K562 (cell line): ENCODE measurements at regions not wholly inside any gene's neighbourhood (a gene's known extent, or its start where the extent isn't known, plus 50 kb on each side); places are given as distances from the start of the nearest gene placed in this dataset.

Experiments
- ATAC-seq: fragments of 200-7000 bp; cut with Tn5 transposase; 3 replicates; pipeline ENCODE4 v1.9.1; 2020; ENCODE audit warnings: moderate library complexity
- BruUV-seq: library from RNA; stranded (reverse); fragments of 400-500 nt; replicated peaks from 2 replicates; lab custom pipeline; 2021; lab: Mats Ljungman, UMichigan
- CTCF ChIA-PET: fragments of 300-600 bp; formaldehyde crosslinking; extraction: SDS; loops from one replicate; lab custom pipeline; 2021; ENCODE audit warnings: low intra/inter-chr PET ratio; lab: Yijun Ruan, JAX
- POLR2A ChIA-PET: fragments of 300-600, 350-650 bp; sonication (Branson Sonifier 250); formaldehyde crosslinking; extraction: SDS; loops from one replicate; lab custom pipeline; 2021; ENCODE audit warnings: antibody characterized with exemption, inconsistent platforms; lab: Yijun Ruan, JAX
- DNase-seq, 4 experiments: peaks; one replicate each; pipeline versions ENCODE4 v3.0.0 to v3.0.0-alpha.2; 2011 to 2018; ENCODE audit warnings: low spot score in 3 of 4, mixed read lengths in 3 of 4; ENCODE audit errors: extremely low read depth in 1 of 4
- FAIRE-seq: peaks from 2 replicates; lab custom pipeline; 2011; peaks lifted over from hg19 to GRCh38; lab: Jason Lieb, UNC
- H2AFZ ChIP-seq: 2 replicates; pipeline ENCODE4 v1.6.0; 2011; ENCODE audit warnings: low read depth, low read length, control low read depth, inconsistent platforms
- H3K27ac ChIP-seq: fragments of 200-600 bp; 3 replicates; pipeline ENCODE4 v1.8.0; 2011; ENCODE audit warnings: low read depth, mild to moderate bottlenecking, control low read depth, inconsistent platforms, low read length, moderate library complexity, mixed read lengths; ENCODE audit errors: extremely low read depth
- H3K27me3 ChIP-seq, 2 experiments: fragments of 300-600 bp in 1 of 2; 2 replicates in 1 of 2; 3 replicates in 1 of 2; pipeline versions ENCODE4 v1.6.0 to v1.8.0; 2011; ENCODE audit warnings: inconsistent platforms in 2 of 2, low read length in 2 of 2, mild to moderate bottlenecking in 1 of 2, mixed read lengths in 1 of 2, moderate library complexity in 1 of 2; ENCODE audit not compliant: control insufficient read depth in 2 of 2, insufficient read depth in 2 of 2
- H3K36me3 ChIP-seq: fragments of 300-600 bp; 3 replicates; pipeline ENCODE4 v1.8.0; 2011; ENCODE audit warnings: mild to moderate bottlenecking, low read length, inconsistent platforms; ENCODE audit not compliant: control insufficient read depth, insufficient read depth
- H3K4me1 ChIP-seq, 2 experiments: fragments of 200-600 bp in 1 of 2; replicated peaks in 1 of 2; 2 replicates in 1 of 2; 3 replicates in 1 of 2; pipeline versions ENCODE4 v1.5.1 to v1.8.0; 2011; ENCODE audit warnings: inconsistent platforms in 2 of 2, low read length in 2 of 2, mild to moderate bottlenecking in 1 of 2, mixed read lengths in 1 of 2, moderate library complexity in 1 of 2; ENCODE audit not compliant: control insufficient read depth in 2 of 2, insufficient read depth in 2 of 2
- H3K4me2 ChIP-seq: 2 replicates; pipeline ENCODE4 v1.6.1; 2011; ENCODE audit warnings: low read length, control low read depth, inconsistent platforms, mixed read lengths; ENCODE audit not compliant: insufficient read depth
- H3K4me3 ChIP-seq: fragments of 200-600 bp; sonication (generic), shearing (Covaris generic); 2 replicates; pipeline ENCODE4 v1.5.1; 2016; ENCODE audit warnings: control low read depth, inconsistent platforms
- H3K79me2 ChIP-seq: fragments of 200-600 bp; 3 replicates; pipeline ENCODE4 v1.8.0; 2011; ENCODE audit warnings: low read length, inconsistent platforms; ENCODE audit not compliant: control insufficient read depth, insufficient read depth
- H3K9ac ChIP-seq, 2 experiments: 2 replicates each; pipeline versions ENCODE4 v1.6.0 to v1.6.1; 2011; ENCODE audit warnings: low read depth in 2 of 2, low read length in 2 of 2, control low read depth in 1 of 2, inconsistent platforms in 1 of 2, mild to moderate bottlenecking in 1 of 2, mixed read lengths in 1 of 2; ENCODE audit not compliant: insufficient read depth in 1 of 2
- H3K9me1 ChIP-seq: one replicate; pipeline ENCODE4 v1.6.0; 2011; ENCODE audit warnings: inconsistent platforms, mild to moderate bottlenecking, low read length, moderate library complexity; ENCODE audit not compliant: control insufficient read depth, insufficient read depth
- H3K9me3 ChIP-seq: replicated peaks from 2 replicates; pipeline ENCODE4 v1.5.1; 2011; ENCODE audit warnings: low read depth, low read length, inconsistent platforms; ENCODE audit not compliant: control insufficient read depth, insufficient read depth
- H4K20me1 ChIP-seq: replicated peaks from 2 replicates; pipeline ENCODE4 v1.6.1; 2011; ENCODE audit warnings: low read length, inconsistent platforms, mixed read lengths; ENCODE audit not compliant: control insufficient read depth, insufficient read depth
- CBX5 ChIP-seq: IDR thresholded peaks from 2 replicates; pipeline ENCODE4 v1.6.1; 2014; ENCODE audit warnings: low read depth, borderline replicate concordance
- GATA2 ChIP-seq: sonication (generic); formaldehyde crosslinking; IDR thresholded peaks from 2 replicates; pipeline ENCODE4 v1.4.0; 2020; ENCODE audit warnings: mild to moderate bottlenecking, missing genetic modification reagents
- GTF2F1 ChIP-seq: IDR thresholded peaks from 2 replicates; pipeline ENCODE4 v1.6.1; 2011; ENCODE audit warnings: low read depth, low read length, improper control_type of control experiment
- HOMEZ ChIP-seq: fragments of 250-450 bp; sonication (Bioruptor Pico); IDR thresholded peaks from 2 replicates; pipeline ENCODE4 v1.4.0; 2020; ENCODE audit warnings: mild to moderate bottlenecking, moderate library complexity
- SMARCB1 ChIP-seq: IDR thresholded peaks from 2 replicates; pipeline ENCODE4 v1.6.1; 2011; ENCODE audit warnings: improper control_type of control experiment, low read depth; ENCODE audit not compliant: insufficient read length
- THAP12 ChIP-seq: fragments of 250-450 bp; sonication (Bioruptor Pico); IDR thresholded peaks from 2 replicates; pipeline ENCODE4 v1.9.0; 2021; ENCODE audit warnings: mild to moderate bottlenecking, inconsistent platforms
- TSHZ1 ChIP-seq: fragments of 250-450 bp; sonication (Bioruptor Pico); IDR thresholded peaks from 2 replicates; pipeline ENCODE4 v1.4.0; 2020; ENCODE audit warnings: mild to moderate bottlenecking, moderate library complexity
- ZBTB34 ChIP-seq: fragments of 250-450 bp; sonication (Bioruptor Pico); IDR thresholded peaks from 2 replicates; pipeline ENCODE4 v1.8.0; 2021; ENCODE audit warnings: mild to moderate bottlenecking, moderate library complexity
- ZNF589 ChIP-seq: fragments of 200-800 bp; sonication (Bioruptor generic); IDR thresholded peaks from 2 replicates; pipeline ENCODE4 v1.6.1; 2016; ENCODE audit warnings: low read depth, missing genetic modification characterization, missing compliant biosample characterization
- ZNF75A ChIP-seq: fragments of 450-650 bp; formaldehyde crosslinking; IDR thresholded peaks from 2 replicates; pipeline ENCODE4 v1.4.0; 2020; ENCODE audit warnings: mild to moderate bottlenecking
- WGBS: fragments of 100-300 bp; shearing (Covaris generic); methylation state at CpG from one replicate; pipeline ENCODE4 v1.1.6; 2016; ENCODE audit warnings: low coverage, mixed read lengths; ENCODE audit not compliant: insufficient coverage; ENCODE audit errors: missing lambda C conversion rate; 5-methylcytosine and 5-hydroxymethylcytosine counted together
- in situ Hi-C: fragments of 300-500 bp; cut with MboI; formaldehyde crosslinking; loops from 4 replicates; pipeline ENCODE4 v1.15.0; 2018; ENCODE audit warnings: inconsistent platforms, mixed read lengths
- intact Hi-C: fragments of 100-400 bp; cut with micrococcal nuclease; formaldehyde crosslinking; loops from 2 replicates; pipeline ENCODE4 v1.14.2; 2022

DNA sequence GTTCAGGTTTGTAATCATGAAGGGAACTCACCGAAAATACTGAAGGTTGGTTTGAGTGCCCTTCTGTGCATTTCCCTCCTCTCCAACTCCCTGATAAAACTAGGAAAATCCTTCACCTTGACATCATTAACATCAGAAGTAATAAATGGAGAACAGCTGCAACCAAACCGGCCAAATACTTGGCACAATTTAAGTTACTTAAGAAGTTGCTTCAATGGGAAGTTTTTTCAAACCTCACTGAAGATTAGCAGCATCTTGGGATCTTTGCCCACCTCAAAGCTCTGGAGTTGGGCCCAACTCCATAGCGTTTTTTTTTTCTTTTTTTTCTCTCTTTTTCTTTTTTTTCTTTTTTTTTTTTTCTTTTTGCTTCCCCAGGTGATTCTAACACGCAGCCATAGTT, 784.8 kb downstream of the KCNA4 start:
- POLR2A ChIA-PET, result no interaction called here
- no peaks in the 10 kb centered on the region for H4K20me1 ChIP-seq
- intact Hi-C loops, result no loop called here
- no peaks in the 10 kb centered on the region for H3K4me1 ChIP-seq
- no peak overlapping the region for H2AFZ ChIP-seq
- in situ Hi-C loops, result no loop called here
- TF ChIP-seq HOMEZ (CRISPR knock-in tag) (no peak), CBX5 (no peak), SMARCB1 (no peak), ZNF75A (no peak), ZBTB34 (no peak), ZNF589 (CRISPR knock-in tag) (no peak), THAP12 (CRISPR knock-in tag) (no peak), GTF2F1 (no peak), TSHZ1 (CRISPR knock-in tag) (no peak), GATA2 (CRISPR knock-in tag) (no peak)
- no peaks in the 10 kb centered on the region for H3K9me1 ChIP-seq
- ATAC-seq (no peak), DNase-seq (no peak), FAIRE-seq (no peak)
- no peak overlapping the region for H3K9ac ChIP-seq
- CTCF ChIA-PET, result no interaction called here
- 4% methylated on average over 4 of the region's 4 CpGs for WGBS
- H3K27ac ChIP-seq, result no peak overlapping the region
- H3K9me3 ChIP-seq, result no peaks in the 10 kb centered on the region
- no TSS peak for BruUV-seq
- H3K4me2 ChIP-seq, result no peak overlapping the region
- no peaks in the 10 kb centered on the region for H3K79me2 ChIP-seq
- no peaks in the 10 kb centered on the region for H3K36me3 ChIP-seq
- no peak overlapping the region for H3K4me3 ChIP-seq
- no peaks in the 10 kb centered on the region for H3K27me3 ChIP-seq
